ENCODE measurements at regions not wholly inside any gene's neighbourhood (a gene's known extent, or its start where the extent isn't known, plus 50 kb on each side); places are given as distances from the start of the nearest gene placed in this dataset.

- ChIA-PET CTCF (interaction anchor here (0.7 kb wide), 2 partner anchors 345 to 353 kb away, joined by 4 to 5 read pairs; no protein-coding TSS in a partner anchor), POLR2A (ENCODE audit: low non-redundant PET) (no interaction called here)
- no peak overlapping the region for H3K27ac ChIP-seq
- DNase-seq (ENCODE audit: low spot score): no peak
- no peak for TF ChIP-seq CTCF (conservative IDR thresholded peaks at IDR 0.05; ENCODE audit: low read depth)
Measured at GRCh38 chr1:60922304-60922703, 160.1 kb upstream of the NFIA start.

- ChIA-PET POLR2A (ENCODE audit: low non-redundant PET) (no interaction called here), CTCF (no interaction called here)
- no peak for DNase-seq (ENCODE audit: low spot score)
- TF ChIP-seq CTCF (conservative IDR thresholded peaks at IDR 0.05; ENCODE audit: low read depth): no peak
- no peak overlapping the region for H3K27ac ChIP-seq
Measured at GRCh38 chr1:60921175-60921574, 161.2 kb upstream of the NFIA start.

- no peak for TF ChIP-seq CTCF (conservative IDR thresholded peaks at IDR 0.05; ENCODE audit: low read depth)
- no peak for DNase-seq (ENCODE audit: low spot score)
- POLR2A ChIA-PET (ENCODE audit: low non-redundant PET): no interaction called here
- CTCF ChIA-PET: no interaction called here
- no peak overlapping the region for H3K27ac ChIP-seq
Measured at GRCh38 chr1:60920561-60920960, 161.8 kb upstream of the NFIA start.

GRCh38 chr1:60918867-60919266 is 163.5 kb upstream of the NFIA start:
- TF ChIP-seq CTCF (conservative IDR thresholded peaks at IDR 0.05; ENCODE audit: low read depth): no peak
- ChIA-PET CTCF (no interaction called here), POLR2A (ENCODE audit: low non-redundant PET) (no interaction called here)

GRCh38 chr1:60916906-60917305 is 165.5 kb upstream of the NFIA start:
- CTCF ChIA-PET: no interaction called here
- H3K27ac ChIP-seq: no peak overlapping the region

More at GRCh38 chr1:60918867-60919266, 163.5 kb upstream of the NFIA start:
- DNase-seq (ENCODE audit: low spot score): no peak
- H3K27ac ChIP-seq: no peak overlapping the region

GRCh38 chr1:60916199-60916598 is 166.2 kb upstream of the NFIA start:
- POLR2A ChIA-PET (ENCODE audit: low non-redundant PET): no interaction called here
- H3K27ac ChIP-seq: no peak overlapping the region
- no peak for DNase-seq (ENCODE audit: low spot score)
- TF ChIP-seq CTCF (conservative IDR thresholded peaks at IDR 0.05; ENCODE audit: low read depth): no peak
- CTCF ChIA-PET: interaction anchor here (0.8 kb wide), 1 partner anchor 1481 kb away, joined by 5 read pairs; no protein-coding TSS in a partner anchor

More at GRCh38 chr1:60916906-60917305, 165.5 kb upstream of the NFIA start:
- no peak for TF ChIP-seq CTCF (conservative IDR thresholded peaks at IDR 0.05; ENCODE audit: low read depth)
- POLR2A ChIA-PET (ENCODE audit: low non-redundant PET): no interaction called here
- DNase-seq (ENCODE audit: low spot score): no peak

- H3K27ac ChIP-seq: no peak overlapping the region
- ChIA-PET CTCF (interaction anchor here (0.8 kb wide), 1 partner anchor 1482 kb away, joined by 5 read pairs; no protein-coding TSS in a partner anchor), POLR2A (ENCODE audit: low non-redundant PET) (no interaction called here)
- DNase-seq (ENCODE audit: low spot score): no peak
- no peak for TF ChIP-seq CTCF (conservative IDR thresholded peaks at IDR 0.05; ENCODE audit: low read depth)
Measured at GRCh38 chr1:60915441-60915840, 166.9 kb upstream of the NFIA start.
